ENCODE measurements at regions not wholly inside any gene's neighbourhood (a gene's known extent, or its start where the extent isn't known, plus 50 kb on each side); places are given as distances from the start of the nearest gene placed in this dataset.

GRCh38 chr4:151459375-151459774, 50.4 kb downstream of the FHIP1A start:
- Mint-ChIP-seq H3K27ac (no peak overlapping the region), H3K36me3 (no peaks in the 10 kb centered on the region), H3K27me3 (ENCODE audit: insufficient read depth, low read depth) (peaks cover 2% of the 10 kb centered on the region), H3K4me1 (peaks cover 12% of the 10 kb centered on the region), H3K9me3 (no peaks in the 10 kb centered on the region), H3K4me3 (no peak overlapping the region)
- H3K4me3 ChIP-seq, result no peak overlapping the region
- H3K36me3 ChIP-seq, result no peaks in the 10 kb centered on the region
- no peaks in the 10 kb centered on the region for H3K27me3 ChIP-seq
- H3K9me3 ChIP-seq (ENCODE audit: low read depth), result no peaks in the 10 kb centered on the region
- no peaks in the 10 kb centered on the region for H3K79me2 ChIP-seq (ENCODE audit: low read depth)
- no peak overlapping the region for H3K9ac ChIP-seq
- no peaks in the 10 kb centered on the region for H3F3A ChIP-seq (ENCODE audit: low read depth)
- no peak overlapping the region for H3K4me2 ChIP-seq
- peaks cover 42% of the 10 kb centered on the region for H3K4me1 ChIP-seq
- TF ChIP-seq EZH2phosphoT487 (IDR thresholded peaks at IDR 0.05) (no peak), CTCF (IDR thresholded peaks at IDR 0.05) (no peak), EZH2 (IDR thresholded peaks at IDR 0.05) (no peak)
- DNase-seq (ENCODE audit: low spot score), result no peak
- H2AFZ ChIP-seq (replicated peaks), result no peak overlapping the region
- H3K27ac ChIP-seq, result no peak overlapping the region
- H4K20me1 ChIP-seq (ENCODE audit: low read depth), result peaks cover 17% of the 10 kb centered on the region

- Histone ChIP-seq H4K20me1 (ENCODE audit: low read depth) (peaks cover 7% of the 10 kb centered on the region), H3K4me2 (no peak overlapping the region), H3K4me1 (peaks cover 31% of the 10 kb centered on the region), H3K36me3 (no peaks in the 10 kb centered on the region), H3K4me3 (no peak overlapping the region), H2AFZ (replicated peaks) (no peak overlapping the region), H3K27ac (no peak overlapping the region), H3K9me3 (ENCODE audit: low read depth) (no peaks in the 10 kb centered on the region), H3K9ac (no peak overlapping the region), H3F3A (ENCODE audit: low read depth) (no peaks in the 10 kb centered on the region), H3K27me3 (no peaks in the 10 kb centered on the region), H3K79me2 (ENCODE audit: low read depth) (no peaks in the 10 kb centered on the region)
- TF ChIP-seq CTCF (IDR thresholded peaks at IDR 0.05), result no peak
- no peak for TF ChIP-seq EZH2 (IDR thresholded peaks at IDR 0.05)
- TF ChIP-seq EZH2phosphoT487 (IDR thresholded peaks at IDR 0.05), result no peak
- Mint-ChIP-seq H3K4me1 (peaks cover 9% of the 10 kb centered on the region), H3K4me3 (no peak overlapping the region), H3K9me3 (no peaks in the 10 kb centered on the region), H3K36me3 (no peaks in the 10 kb centered on the region), H3K27me3 (ENCODE audit: insufficient read depth, low read depth) (peaks cover 2% of the 10 kb centered on the region), H3K27ac (no peak overlapping the region)
- no peak for DNase-seq (ENCODE audit: low spot score)
These were observed 51.5 kb downstream of the FHIP1A start for GRCh38 chr4:151460434-151460833.

GRCh38 chr4:151462554-151462953, 53.6 kb downstream of the FHIP1A start:
- Histone ChIP-seq H3K4me1 (peaks cover 18% of the 10 kb centered on the region), H3K4me3 (no peak overlapping the region), H3K27ac (no peak overlapping the region), H3K9me3 (ENCODE audit: low read depth) (no peaks in the 10 kb centered on the region), H3K27me3 (no peaks in the 10 kb centered on the region), H2AFZ (replicated peaks) (no peak overlapping the region), H3K9ac (no peak overlapping the region), H3K4me2 (no peak overlapping the region), H3F3A (ENCODE audit: low read depth) (no peaks in the 10 kb centered on the region), H3K36me3 (no peaks in the 10 kb centered on the region), H4K20me1 (ENCODE audit: low read depth) (no peaks in the 10 kb centered on the region), H3K79me2 (ENCODE audit: low read depth) (no peaks in the 10 kb centered on the region)
- Mint-ChIP-seq H3K27ac (no peak overlapping the region), H3K4me3 (no peak overlapping the region), H3K27me3 (ENCODE audit: insufficient read depth, low read depth) (peaks cover 3% of the 10 kb centered on the region), H3K36me3 (no peaks in the 10 kb centered on the region), H3K4me1 (peaks cover 3% of the 10 kb centered on the region), H3K9me3 (no peaks in the 10 kb centered on the region)
- no peak for DNase-seq (ENCODE audit: low spot score)
- TF ChIP-seq CTCF (IDR thresholded peaks at IDR 0.05), result no peak
- no peak for TF ChIP-seq EZH2phosphoT487 (IDR thresholded peaks at IDR 0.05)
- no peak for TF ChIP-seq EZH2 (IDR thresholded peaks at IDR 0.05)

Measured in neural progenitor cell (in vitro differentiated cells).